Esophagus mucosa (tissue), 1 donor: ENCODE measurements at regions not wholly inside any gene's neighbourhood (a gene's known extent, or its start where the extent isn't known, plus 50 kb on each side); places are given as distances from the start of the nearest gene placed in this dataset.

ENCODE experiments used
- ATAC-seq: fragments of 200-7000 bp; cut with Tn5 transposase; one replicate; pipeline ENCODE4 v1.9.1; 2020
- donor health status: DM: yes; HTN: yes; CAD: no.

DNA sequence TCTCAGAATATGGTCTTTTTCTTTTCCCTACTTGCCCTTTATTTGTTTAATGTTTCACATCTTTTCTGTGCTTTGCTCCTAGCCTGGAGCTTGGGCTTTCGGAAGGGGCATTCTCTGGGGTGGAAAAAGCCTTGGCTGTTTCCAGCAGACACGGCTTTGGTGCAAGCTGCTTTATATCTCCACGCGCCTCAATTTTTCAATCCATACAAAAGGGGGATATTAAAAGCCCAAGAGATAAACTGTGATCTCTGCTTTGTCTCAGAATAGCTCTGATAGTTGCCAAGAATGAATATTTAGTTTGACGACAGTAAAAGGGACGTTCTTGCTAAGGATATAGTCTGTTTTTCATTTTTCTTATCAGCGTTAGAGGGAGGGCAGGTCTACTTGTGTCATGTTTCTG is 194.0 kb upstream of the KIRREL3 start:
- no peak for ATAC-seq

GRCh38 chr11:127193950-127194349 is 193.4 kb upstream of the KIRREL3 start:
- ATAC-seq: no peak

DNA sequence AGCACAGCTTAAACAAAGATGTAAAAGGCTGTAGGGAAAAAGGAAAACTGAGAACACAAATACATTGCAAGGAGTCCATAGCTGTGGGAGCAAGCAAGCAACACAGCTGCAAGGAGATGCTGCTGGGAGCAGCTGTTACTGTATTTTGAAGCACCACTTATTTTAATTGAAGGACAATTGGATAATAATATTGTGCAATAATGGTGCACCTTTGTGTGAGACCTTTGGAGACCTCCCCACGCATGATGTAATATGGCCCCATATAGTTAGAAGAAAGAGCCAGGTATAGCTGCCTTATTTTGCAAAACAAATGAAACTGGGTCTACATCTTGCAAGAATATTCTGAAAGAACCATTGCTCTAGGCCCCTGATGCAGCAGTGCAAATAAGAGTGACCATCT is 191.1 kb upstream of the KIRREL3 start:
- ATAC-seq: no peak

DNA sequence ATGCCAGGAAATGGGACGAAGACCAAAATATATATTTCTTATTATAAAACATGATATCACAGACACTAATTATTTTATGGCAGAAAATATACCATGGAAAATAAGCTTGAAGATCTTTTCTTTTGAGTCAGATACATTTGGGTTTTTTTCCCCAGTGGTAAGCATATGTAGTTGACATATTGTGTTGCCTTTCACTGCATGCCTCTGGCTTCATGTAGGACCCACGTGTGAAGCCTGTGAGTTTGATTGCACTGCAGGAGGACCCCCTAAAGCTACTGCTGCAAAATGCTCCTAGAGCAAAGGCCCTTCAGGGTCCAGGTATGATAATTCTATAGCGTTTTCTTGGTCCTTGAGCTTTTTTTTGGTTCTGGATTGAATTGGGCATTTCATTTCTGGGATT is 190.7 kb upstream of the KIRREL3 start:
- ATAC-seq: no peak

DNA sequence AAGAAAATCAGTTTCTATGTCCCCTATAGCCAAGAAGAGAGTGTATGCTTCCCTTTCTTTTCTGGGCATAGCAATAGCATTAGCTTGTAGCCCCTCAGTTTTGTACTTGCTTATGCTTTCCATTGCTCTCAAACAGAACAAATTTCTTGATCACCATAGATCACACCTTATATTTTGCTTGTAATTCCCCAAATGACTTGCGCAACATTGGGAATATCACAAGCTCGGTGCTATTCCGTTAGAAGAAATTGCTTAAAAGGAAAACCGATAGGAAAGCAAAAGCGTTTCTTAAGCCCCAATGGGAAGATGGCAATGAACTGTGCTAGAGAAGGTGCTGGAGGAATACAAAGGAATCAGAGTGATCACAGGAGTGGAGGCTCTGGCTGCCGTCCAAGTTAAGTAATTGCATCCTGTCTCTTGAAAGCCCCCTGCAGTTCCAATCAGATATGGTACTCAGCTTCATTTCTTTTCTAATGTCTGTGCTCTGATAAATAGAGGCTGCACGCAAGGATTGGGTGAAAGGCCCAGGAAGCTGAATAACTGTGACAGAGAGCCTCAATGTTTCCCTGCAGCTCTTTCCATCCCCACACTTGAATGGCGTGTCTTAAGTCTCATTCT is 182.1 kb upstream of the KIRREL3 start:
- ATAC-seq: no peak

DNA sequence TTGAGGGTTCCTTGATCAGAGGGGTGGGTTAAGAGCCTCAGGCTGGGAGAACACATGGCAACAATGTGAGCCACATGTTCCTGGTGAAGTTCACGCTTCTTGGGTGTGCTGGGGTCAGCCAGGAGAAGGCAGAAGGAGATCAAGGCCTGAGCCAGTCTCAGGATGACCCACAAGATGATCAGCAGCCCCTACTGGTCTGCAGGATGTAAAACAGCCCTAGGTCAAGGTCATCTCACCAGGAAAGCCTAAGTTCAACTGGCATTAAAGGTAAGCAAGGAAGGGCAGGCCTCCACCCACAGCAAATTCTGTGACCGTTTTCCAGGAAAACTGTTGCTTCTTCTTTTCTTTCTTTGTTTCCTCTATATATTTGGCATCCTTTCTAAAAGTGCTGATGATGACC is 156.7 kb upstream of the KIRREL3 start:
- ATAC-seq: no peak

- no peak for ATAC-seq
These were observed 148.8 kb upstream of the KIRREL3 start for GRCh38 chr11:127149410-127149809.

DNA sequence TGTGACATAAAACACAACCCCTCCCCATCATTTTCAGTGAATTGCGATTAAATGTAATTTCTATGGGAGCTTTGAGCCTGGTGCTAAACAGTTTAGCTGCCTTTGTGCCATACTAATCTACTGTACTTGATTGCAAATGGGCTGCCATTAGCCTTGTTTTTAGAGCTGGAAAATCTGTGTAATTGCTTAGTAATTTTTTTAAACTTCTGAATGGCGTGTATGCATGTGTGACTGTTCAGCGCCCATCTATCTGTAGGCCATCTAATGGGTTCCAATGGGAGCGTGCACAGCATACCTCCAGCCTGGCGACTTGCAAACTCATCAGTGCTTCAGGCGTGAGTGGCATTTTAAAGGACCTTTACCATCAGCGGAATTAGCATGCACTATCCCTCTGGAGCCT is 142.7 kb upstream of the KIRREL3 start:
- no peak for ATAC-seq

- no peak for ATAC-seq
These were observed 138.0 kb upstream of the KIRREL3 start for GRCh38 chr11:127138613-127139012.

DNA sequence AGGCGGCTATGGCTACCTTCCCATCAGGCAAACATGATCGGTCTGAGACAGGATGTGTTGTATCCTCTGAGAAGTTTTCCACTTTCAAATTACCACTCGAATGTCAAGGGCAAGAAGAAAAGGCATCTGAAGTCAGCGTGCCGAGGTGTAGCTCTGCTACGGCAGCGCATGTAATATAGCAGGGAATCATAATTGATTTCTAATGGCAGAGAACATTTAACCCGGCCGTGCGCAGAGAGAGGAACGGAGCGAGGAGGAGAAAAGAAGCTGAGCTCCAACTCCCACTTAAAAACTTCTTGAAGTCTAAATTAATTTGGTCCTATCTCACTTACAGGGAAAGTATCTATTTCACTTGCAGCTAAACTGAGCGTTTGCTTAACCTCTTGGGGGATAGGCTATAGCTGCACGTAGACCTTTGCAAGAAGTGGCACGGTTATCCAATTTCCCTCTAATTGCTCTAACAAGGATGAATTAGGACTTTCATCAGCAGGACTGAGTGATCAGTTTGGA is 137.3 kb upstream of the KIRREL3 start:
- ATAC-seq: no peak

- ATAC-seq: no peak
These were observed 135.9 kb upstream of the KIRREL3 start for GRCh38 chr11:127136438-127136837.

- no peak for ATAC-seq
These were observed 134.7 kb upstream of the KIRREL3 start for GRCh38 chr11:127135256-127135655.

DNA sequence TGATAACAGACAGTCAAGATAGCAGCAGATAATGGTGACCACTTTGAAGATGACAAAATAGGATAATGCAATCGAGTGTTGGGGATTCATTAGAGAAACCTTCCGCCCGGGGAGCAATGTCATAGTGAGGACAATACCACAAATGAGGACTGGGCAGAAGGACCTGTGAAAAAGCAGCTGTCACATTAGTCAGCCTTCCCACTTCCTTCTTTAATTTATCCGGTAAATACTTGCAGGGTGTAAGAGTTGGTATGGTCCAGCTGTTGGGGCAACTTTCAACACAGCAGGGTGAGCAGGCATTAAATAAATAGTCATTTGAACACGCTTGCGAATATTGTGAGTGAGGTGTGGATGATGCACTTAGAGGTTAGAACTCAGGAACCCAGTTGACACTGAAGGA is 132.5 kb upstream of the KIRREL3 start:
- ATAC-seq: no peak

GRCh38 chr11:127130321-127130720 is 129.8 kb upstream of the KIRREL3 start:
- no peak for ATAC-seq

- ATAC-seq: no peak
These were observed 126.4 kb upstream of the KIRREL3 start for GRCh38 chr11:127126986-127127385.

GRCh38 chr11:127119356-127119755 is 118.8 kb upstream of the KIRREL3 start:
- ATAC-seq: no peak

- ATAC-seq: no peak
These were observed 118.2 kb upstream of the KIRREL3 start for GRCh38 chr11:127118811-127119210.

GRCh38 chr11:127117231-127117739 is 116.7 kb upstream of the KIRREL3 start:
- ATAC-seq: no peak

DNA sequence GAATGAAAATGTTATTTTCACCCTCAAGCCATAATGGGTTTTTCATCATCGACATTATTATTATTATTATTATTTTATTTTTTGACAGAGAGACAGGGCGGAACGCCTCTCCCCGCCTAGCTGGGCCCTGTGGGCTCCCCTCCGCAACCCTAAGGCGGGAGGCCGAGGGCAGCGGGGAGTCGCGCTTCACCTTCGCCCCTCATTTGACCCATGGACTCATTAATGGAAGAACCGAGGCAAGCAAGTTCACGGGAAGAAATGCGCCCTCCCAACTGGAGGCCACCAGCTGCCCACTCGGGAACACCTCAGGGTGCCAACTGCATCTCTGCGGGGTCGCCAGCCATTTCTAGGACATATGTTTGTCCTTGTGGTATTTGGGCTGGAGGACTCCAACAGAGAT is 115.3 kb upstream of the KIRREL3 start:
- ATAC-seq: no peak

- ATAC-seq: peak; percentile 22
These were observed 113.5 kb upstream of the KIRREL3 start for GRCh38 chr11:127114035-127114434.

GRCh38 chr11:127110542-127110941 is 110.0 kb upstream of the KIRREL3 start:
- ATAC-seq: no peak

- ATAC-seq: no peak
These were observed 109.4 kb upstream of the KIRREL3 start for GRCh38 chr11:127109796-127110480.

- no peak for ATAC-seq
These were observed 108.3 kb upstream of the KIRREL3 start for GRCh38 chr11:127108838-127109237.

DNA sequence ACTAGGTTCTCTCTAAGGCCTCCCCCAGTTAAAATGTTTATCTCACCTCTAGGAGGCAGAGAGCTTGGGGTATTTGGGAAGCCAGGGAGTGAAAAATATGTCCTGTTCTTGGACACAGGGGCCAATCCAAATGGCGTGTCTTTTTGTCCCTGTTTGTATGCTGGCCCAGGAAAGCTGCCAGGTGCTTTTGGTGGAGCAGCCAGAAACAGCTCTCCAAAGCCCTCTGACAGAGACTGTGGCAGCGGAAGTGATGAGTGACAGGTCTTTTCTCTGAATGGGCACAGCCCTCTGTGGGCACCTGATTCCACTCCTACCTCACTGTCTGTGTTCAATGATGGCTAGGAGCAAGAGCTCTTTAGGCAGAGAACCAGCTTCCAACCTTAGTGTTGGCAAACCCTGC is 106.4 kb upstream of the KIRREL3 start:
- no peak for ATAC-seq
